ENCODE measurements at regions not wholly inside any gene's neighbourhood (a gene's known extent, or its start where the extent isn't known, plus 50 kb on each side); places are given as distances from the start of the nearest gene placed in this dataset.

DNA sequence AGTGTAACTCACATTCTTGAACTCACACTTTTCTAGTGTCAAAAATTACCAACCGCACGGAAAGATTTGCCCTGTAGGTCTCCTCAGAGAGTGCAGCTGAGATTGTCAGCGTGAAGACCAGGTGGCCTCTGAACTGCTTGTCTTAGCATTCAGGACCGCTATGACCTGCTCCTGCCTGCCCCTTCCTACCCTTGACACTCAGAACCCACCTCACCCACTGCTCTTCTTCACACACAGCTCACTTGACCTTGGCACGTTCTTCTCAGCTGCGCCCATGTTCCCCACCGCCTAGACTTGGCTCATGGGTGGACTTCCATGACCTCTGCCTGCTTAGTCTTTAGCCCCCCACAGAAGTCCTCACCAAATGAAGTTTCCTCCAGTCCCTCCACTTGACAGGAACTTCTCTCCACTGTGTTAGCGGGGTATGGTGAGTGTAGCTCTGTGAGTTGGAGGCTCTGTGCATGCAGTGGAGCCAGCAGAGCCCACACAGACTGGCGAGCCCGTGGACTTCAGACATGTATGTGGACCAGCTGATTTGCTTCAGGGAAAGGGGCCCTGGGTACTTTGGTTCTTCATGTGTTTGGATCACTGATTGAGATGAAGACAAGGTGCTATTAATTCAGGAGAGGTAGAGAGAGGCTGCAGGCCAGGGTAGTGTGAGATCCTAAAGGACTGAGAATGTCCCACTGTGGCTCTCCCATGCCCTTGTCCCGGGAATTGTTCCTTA is 221.3 kb downstream of the OPA1 start:
- Histone ChIP-seq H2AK5ac (ENCODE audit: insufficient read length, low read length) (no peak overlapping the region), H3K27ac (ENCODE audit: insufficient read length, low read depth, low read length) (peak overlapping the region; percentile 53), H4K20me1 (ENCODE audit: control insufficient read depth, insufficient read depth, insufficient read length) (no peaks in the 10 kb centered on the region), H3T11ph (ENCODE audit: low read length) (no peak overlapping the region), H2BK120ac (ENCODE audit: low read depth, low read length, poor library complexity, severe bottlenecking) (no peak overlapping the region), H2BK20ac (ENCODE audit: low read depth, low read length, poor library complexity, severe bottlenecking) (no peak overlapping the region), H3K56ac (ENCODE audit: insufficient read length, low read depth, low read length) (no peak overlapping the region), H3K4me1 (ENCODE audit: insufficient read depth, low read length) (peaks cover 56% of the 10 kb centered on the region), H3K23ac (ENCODE audit: insufficient read length, low read depth, low read length) (no peak overlapping the region), H2BK15ac (ENCODE audit: low read depth, low read length) (no peak overlapping the region), H3K27me3 (ENCODE audit: insufficient read depth, low read length) (no peaks in the 10 kb centered on the region; the same call in 1 of the 2 replicates), H2AFZ (ENCODE audit: low read length) (no peak overlapping the region), H4K5ac (ENCODE audit: insufficient read length, low read depth, low read length) (no peak overlapping the region), H3K23me2 (ENCODE audit: insufficient read length, low read depth, low read length, poor library complexity, severe bottlenecking) (no peaks in the 10 kb centered on the region), H3K4me2 (ENCODE audit: insufficient read depth, insufficient read length, low read length) (no peak overlapping the region), H2BK12ac (ENCODE audit: insufficient read length, low read depth, low read length) (peak overlapping the region; percentile 66), H3K79me2 (ENCODE audit: insufficient read depth, low read length) (no peaks in the 10 kb centered on the region), H3K4ac (ENCODE audit: low read depth, low read length) (no peak overlapping the region), H3K9ac (ENCODE audit: extremely low read depth, insufficient read length, low read length) (no peak overlapping the region), H3K14ac (ENCODE audit: insufficient read depth, low read length) (peak overlapping the region; percentile 64), H3K9me3 (ENCODE audit: control insufficient read depth, low read depth, low read length) (no peaks in the 10 kb centered on the region), H4K8ac (replicated peaks; ENCODE audit: insufficient read length, low read depth, low read length) (no peak overlapping the region), H2BK5ac (ENCODE audit: insufficient read length, low read length) (peak overlapping the region; percentile 77), H3K79me1 (ENCODE audit: insufficient read depth, low read depth, low read length, poor library complexity, severe bottlenecking) (no peaks in the 10 kb centered on the region), H3K18ac (ENCODE audit: insufficient read length, low read depth, low read length) (peak overlapping the region; percentile 61), H4K91ac (ENCODE audit: insufficient read length, low read depth, low read length) (no peak overlapping the region)
- TF ChIP-seq, protein P1, sequence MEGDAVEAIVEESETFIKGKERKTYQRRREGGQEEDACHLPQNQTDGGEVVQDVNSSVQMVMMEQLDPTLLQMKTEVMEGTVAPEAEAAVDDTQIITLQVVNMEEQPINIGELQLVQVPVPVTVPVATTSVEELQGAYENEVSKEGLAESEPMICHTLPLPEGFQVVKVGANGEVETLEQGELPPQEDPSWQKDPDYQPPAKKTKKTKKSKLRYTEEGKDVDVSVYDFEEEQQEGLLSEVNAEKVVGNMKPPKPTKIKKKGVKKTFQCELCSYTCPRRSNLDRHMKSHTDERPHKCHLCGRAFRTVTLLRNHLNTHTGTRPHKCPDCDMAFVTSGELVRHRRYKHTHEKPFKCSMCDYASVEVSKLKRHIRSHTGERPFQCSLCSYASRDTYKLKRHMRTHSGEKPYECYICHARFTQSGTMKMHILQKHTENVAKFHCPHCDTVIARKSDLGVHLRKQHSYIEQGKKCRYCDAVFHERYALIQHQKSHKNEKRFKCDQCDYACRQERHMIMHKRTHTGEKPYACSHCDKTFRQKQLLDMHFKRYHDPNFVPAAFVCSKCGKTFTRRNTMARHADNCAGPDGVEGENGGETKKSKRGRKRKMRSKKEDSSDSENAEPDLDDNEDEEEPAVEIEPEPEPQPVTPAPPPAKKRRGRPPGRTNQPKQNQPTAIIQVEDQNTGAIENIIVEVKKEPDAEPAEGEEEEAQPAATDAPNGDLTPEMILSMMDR (conservative IDR thresholded peaks at IDR 0.05), result no peak
- Mint-ChIP-seq H3K4me3 (peak overlapping the region in 1 of 2 experiments; percentile 10; a peak in 1 of 5 replicates), H3K4me1 (peaks cover 88 to 92% of the 10 kb centered on the region in 2 experiments), H3K36me3 (ENCODE audit: insufficient read depth in 1 of 3, low read depth in 3 of 3) (peaks cover 0 to 2% (median 0%) of the 10 kb centered on the region in 3 experiments; a peak in 2 of 7 replicates), H3K27me3 (ENCODE audit: low read depth) (peaks cover 12% of the 10 kb centered on the region), H3K9me3 (no peaks in the 10 kb centered on the region), H3K27ac (peak overlapping the region; percentile 95 to 99 (median 98))
- WGBS (ENCODE audit: extremely low coverage, insufficient read length, low lambda C conversion rate), result no CpG with 5 or more reads among the region's 11 CpGs
- DNase-seq, result no peak

Measured in H9 (cell line).